T1000 (cell line): ENCODE measurements at regions not wholly inside any gene's neighbourhood (a gene's known extent, or its start where the extent isn't known, plus 50 kb on each side); places are given as distances from the start of the nearest gene placed in this dataset.
"Not testable (repeated sequence)": the region's sequence is repeated elsewhere in the genome, so short reads cannot be mapped to it uniquely, and the experiment has no call there.

Experiments
- DNase-seq: peaks from one replicate; lab custom pipeline; 2025; ENCODE audit warnings: mixed read lengths; lab: John Stamatoyannopoulos, UW

DNA sequence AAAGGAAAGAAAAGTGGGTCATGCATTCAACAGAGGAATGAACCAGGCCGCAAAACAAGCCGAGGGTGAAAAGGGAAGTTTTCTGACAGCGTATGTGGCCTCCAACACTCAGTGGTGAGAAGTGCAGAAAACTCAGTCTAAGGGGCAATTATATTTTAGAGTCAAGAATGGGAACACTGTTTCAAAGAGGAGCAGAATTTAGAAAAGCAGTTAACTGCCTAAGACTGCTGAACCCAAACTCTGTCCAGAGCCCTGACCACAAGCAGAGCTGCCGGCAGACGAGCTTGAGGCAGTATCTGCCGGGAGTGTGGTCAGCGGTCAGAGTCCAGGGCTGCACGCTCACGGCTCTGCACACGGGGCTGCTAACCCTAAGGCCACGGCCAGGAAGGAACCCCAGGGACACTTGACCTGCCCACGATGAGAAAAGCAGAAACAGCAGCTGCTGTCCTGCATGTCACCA, 347.0 kb upstream of the ID2 start:
- DNase-seq = no peak

DNA sequence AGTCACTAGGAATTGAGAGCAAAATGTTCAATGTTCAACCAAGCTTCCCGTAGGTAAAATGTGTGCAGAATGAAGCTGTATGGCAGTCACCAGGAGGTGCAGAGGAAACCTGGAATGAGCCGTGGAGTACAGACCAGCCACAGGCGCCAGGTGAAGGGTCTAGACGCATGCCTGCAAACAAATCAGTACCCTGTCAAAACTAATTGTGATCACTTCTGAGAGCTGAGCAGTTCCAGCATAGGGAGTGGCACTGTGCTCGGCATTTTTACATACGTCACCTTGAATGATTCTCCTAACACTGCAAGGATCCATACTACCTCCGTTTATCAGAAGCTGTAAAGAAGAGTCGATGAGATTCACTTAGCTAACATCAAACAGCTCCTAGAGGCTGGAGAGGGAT, 346.1 kb upstream of the ID2 start:
- DNase-seq = no peak

DNA sequence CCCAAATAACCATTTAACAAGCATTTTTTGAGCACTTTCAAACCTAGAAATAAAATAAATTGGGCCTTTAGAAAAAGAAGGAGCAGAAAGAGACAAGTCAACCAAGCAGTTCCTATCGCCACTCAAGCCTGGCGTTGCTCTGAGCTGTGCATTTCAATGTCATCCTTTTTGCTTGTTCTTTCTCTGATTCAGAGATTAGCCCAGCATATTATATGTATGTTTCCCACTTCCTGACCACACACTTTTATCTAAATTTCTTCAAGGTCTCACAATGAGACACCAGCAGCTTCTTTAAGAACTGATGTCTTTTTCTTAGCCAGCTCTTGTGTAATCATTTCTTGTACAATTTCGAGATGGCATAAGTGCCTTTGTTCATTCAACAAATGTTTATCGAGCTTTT, 344.5 kb upstream of the ID2 start:
- DNase-seq = no peak

DNA sequence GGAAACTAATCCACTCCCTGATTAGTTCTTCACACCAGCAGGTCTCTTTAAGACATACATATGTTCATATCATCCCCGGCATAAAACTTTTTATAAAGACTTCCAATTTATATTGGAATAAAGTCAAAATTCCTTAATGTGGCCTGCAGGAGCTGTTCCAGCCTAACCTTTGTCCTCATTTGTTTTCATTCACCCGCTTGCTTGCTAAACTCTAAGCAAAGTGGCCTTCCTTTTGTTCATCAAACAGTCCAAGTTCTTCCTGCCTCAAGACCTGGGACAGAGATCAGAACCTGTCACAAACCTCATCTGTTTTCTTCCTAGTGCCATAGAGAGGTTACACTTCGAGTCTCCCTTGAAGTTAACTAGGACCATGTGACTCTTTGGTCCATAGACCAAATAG, 339.4 kb upstream of the ID2 start:
- DNase-seq = no peak

DNA sequence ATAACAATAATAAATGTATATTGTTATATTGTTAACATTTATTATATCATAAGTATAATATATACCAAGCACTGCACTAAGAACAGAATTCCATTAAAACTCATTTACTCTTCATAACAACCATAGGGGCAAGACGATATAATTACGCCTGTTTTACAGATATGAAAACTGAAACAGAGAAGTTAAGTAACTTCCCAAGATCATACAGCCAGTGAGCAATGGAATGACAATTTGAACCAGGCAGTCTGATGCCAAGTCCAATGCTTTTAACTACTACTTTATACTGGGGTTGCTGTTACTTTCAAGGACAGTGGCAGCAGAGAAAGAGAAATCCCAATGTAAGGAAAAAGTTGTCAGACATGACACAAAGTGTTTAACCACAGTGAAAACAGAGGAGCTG, 338.8 kb upstream of the ID2 start:
- no peak for DNase-seq

DNA sequence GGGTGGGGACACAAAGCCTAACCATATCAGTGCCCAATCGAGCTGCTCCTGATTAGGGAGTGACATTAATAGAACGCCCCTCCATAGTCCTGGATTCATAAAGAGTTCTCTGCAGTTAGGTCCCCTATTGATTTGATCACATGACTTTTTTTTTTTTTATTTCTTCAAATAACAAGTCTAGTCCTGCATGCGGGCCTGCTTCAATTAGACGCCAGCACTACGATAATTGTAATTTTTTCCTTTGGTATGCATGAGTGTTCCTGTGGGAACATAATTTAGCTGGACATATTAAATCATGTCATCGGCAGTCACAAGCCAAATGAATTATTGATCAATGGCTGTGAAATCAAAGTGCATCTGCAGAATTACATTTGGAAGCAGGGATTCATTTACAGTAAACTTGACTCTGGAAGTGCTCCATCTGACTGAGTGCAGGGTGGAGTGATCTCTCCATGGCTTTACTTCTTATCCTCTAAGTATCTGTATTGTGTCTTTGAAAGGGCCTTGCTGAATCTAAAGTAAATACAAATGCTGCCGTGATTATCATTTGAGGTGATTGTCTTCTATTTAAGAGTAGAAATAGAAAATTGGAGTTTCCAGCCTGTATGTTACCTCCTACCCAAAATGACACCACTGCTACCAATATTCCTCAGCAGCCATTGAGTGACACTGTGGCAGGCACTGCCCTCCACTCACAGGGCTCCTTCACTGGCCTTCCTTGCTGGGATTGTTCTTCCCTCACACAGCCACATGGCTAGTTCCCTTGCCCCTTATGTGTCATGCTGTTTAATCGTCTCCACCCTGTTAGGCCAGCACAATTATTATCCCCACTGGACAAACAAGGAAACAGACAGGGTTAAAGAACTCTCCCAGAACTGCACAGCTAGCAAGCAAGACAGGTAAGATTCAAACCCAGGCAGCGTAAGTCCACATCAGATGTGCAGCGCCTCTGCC, 337.4 kb upstream of the ID2 start:
- no peak for DNase-seq

DNA sequence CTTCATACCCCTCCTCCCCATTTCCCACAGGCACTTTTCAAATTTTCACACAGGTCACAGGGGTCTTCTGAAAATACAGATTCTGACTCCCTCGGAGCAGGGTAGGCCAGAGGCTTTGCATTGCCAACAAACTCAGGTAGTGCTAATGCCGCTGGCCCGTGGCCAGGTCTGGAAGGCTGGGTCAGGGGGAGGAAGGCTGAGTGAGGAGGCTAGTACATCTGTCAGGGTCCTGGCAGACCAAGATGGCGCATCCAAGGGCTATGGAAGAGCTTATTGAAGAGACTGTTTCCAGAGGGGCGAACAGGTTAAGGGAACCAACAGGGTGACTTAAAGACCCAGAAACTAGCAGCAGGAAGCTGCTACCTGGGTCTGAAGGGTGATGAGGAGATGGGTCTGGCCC, 336.7 kb upstream of the ID2 start:
- DNase-seq = no peak

DNA sequence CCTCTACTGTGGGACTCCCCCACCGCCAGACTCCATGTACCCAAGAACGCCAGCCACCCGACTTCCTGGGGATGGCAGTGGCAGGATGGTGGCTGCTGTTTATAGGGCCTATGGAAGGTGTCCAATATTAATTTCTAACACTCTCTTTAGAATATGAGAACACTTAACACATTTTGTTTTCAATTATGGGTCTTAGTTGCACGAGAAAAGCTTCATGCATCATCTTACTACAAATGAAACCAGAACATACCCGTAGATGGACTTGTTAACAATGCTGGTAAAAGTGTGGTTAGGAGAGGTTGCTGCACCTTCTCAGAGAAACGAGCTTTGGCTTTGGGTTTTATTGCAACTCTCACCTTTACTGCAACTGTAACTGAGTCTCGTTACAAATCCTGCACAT, 335.6 kb upstream of the ID2 start:
- no peak for DNase-seq

DNA sequence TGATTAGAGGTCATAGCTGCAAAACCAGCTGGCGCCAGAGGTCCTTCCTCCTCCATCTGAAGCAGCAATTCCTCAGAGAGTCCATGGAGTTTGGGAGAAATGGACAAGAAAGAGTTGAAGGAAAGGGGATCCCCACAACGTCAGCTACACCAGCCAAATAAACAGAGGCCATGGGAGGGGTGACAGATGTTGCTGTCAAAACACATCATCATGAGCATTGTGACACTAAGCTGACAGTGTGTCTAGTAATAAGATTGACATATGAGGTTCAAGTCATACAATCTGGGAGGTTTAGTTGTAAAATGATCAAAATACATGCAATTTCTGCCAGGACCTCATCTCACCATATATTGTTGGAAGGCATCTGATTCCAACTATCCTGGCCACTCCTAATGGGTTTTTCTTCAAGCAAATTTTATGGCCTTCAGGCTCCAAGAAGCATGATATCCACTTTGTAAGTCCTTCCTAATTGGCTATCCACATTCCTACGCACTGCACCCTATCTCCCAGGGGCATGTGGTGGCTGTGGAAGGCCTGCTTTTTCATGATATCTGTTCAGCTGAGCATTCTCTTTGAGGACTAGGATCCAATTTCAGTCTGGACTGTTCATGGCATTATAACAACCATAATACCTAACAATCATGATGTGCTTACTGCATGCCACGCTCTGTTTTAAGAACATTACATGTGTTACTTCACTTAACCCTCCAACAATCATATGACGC, 335.0 kb upstream of the ID2 start:
- no peak for DNase-seq

DNA sequence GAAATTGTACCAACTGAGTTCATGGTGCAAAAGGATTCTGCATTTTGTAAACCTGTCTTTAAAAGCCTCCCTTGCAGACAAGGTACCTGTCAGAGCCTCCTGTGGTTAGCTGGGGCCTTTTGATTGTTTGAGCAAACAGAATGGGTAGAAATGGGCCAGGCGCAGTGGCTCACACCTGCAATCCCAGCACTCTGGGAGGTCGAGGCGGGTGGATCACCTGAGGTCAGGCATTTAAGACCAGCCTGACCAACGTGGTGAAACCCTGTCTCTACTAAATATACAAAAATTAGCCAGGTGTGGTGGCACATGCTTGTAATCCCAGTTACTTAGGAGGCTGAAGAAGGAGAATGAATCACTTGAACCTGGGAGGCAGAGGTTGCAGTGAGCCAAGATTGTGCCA, 332.9 kb upstream of the ID2 start:
- DNase-seq = not testable (repeated sequence)

DNA sequence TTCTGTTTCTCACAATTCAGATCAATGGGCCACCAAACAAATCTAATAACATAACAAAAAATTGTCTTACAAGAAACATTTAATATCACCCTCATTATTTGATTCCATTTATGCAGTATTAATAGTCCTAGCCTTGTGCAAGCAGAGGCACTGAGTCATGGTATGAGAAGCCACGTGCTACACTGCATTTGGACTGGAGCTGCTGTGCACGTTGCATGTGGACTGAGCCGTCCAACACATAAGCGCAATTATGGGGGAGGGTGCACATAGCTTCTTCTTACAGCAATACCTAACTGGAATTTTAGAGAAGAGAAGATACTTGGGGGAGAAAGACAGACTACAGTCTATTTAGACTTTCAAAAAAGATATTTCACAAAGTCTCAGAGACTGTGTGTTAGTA, 329.6 kb upstream of the ID2 start:
- no peak for DNase-seq

DNA sequence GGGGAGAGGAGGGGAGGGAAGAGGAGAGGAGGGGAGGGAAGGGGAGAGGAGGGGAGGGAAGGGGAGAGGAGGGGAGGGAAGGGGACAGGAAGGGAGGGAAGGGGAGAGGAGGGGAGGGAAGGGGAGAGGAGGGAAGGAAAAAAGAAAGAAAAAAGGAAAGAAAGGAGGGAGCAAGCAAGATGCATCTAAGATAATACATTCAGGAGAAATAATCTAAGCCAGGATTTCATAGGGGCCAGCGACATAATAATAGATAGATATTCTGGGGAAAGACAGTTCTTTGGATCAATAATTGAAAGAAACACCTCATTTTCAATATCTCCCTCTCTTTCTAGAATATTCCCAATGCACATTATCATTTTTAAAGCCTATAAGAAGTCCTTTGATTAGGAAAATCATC, 328.9 kb upstream of the ID2 start:
- no peak for DNase-seq

DNA sequence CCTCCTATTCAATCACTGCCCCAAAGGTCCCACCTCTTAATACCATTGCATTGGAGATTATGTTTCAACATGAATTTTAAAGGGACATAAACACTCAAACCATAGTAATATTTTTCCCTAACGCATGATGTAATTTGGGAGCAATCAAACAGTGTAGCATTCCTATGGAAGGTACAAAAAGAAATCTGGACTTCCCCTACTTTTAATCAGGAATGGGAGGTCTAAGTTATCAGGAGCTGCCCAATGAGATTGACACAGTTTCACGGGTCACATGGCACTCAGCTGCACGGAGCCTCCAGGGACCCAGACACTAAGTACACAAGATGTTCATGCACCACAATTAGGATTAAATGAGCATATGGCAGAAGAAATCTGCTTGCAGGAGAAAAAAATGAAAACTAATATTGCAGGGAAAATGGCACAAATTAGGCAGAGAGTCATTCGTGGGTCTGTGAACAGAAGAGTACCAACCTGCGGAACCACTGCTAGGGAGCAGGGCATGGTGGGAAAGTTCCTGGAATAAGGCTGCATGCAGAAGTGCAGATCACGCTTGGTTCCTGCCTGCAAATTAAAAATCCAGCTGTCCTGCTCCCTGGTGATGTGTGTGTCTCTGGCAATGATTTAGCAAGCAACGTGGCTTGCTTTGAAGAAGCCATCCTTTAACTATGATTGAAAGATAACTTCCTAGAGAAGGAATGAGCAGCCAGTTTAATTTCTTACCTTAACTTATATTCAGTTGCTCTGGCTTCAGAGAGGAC, 326.6 kb upstream of the ID2 start:
- DNase-seq = no peak

DNA sequence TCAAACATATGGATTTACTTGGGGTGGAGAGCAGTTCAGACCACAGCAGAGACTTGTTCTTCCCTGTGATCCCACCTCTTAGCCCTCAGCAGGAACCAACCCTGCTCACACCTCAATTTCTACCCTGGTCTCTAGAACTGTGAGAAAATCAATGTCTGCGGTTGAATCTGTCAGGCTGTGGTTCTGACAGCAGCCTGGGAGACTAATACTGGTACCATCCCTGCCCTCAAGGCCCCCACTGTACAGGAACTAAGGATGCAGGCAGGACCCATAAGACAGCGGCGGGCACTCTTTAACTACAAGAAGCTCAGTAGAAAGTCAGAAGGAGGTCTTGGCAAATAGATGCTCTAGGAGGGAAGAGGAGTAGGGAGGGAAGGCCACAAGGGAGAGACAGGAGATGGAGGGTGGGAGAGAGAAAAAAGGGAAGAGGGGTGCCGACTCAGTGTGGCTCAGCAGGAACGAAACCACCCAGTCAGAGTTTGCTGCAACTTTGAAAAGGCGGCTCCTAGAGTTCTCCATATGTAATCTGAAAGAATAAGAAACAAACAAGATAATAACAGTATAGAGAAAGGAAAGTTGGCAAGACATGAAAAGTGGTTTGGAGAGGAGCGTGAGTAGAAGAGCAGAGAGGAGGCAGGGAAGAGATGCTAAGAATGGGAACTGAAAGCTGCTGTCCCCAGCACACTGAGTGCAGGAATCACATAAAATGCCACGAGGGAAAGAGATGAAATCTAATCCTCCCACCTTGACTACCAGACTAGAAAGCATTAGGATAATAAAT, 323.9 kb upstream of the ID2 start:
- DNase-seq = no peak

DNA sequence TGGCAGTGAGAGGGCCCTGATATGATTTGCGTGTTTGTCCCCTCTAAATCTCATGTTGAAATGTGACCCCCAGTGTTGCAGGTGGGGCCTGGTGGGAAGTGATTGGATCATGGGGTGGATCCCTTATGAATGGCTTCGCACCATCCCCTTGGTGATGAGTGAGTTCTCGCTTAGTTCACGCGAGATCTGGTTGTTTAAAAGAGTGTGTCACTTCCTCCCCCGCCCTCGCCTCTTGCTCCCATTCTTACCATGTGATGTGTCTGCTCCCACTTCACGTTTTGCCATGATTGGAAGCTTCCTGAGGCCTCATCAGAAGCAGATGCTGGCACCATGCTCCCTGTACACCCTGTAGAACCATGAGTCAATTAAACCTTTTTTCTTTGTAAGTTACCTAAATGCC, 319.9 kb upstream of the ID2 start:
- DNase-seq = no peak

DNA sequence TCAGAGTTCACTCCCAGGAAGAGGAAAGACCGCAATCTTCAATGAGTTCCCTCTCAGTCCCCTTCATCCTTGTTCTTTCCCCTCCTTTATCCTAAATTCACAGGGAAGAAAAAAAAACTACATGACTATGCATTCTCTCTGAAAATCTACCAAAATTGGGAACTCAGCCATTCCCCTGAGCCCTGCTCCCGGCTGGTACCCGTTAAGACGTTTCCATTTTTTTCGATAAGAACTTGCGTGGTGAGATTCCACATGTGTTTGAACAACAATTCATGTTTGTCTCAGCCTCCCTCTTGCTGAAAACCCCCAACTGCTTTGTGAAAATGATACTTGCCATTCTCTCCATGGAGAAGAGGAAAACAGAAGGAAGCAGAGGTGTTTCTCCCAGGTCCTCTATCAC, 318.7 kb upstream of the ID2 start:
- DNase-seq = no peak

DNA sequence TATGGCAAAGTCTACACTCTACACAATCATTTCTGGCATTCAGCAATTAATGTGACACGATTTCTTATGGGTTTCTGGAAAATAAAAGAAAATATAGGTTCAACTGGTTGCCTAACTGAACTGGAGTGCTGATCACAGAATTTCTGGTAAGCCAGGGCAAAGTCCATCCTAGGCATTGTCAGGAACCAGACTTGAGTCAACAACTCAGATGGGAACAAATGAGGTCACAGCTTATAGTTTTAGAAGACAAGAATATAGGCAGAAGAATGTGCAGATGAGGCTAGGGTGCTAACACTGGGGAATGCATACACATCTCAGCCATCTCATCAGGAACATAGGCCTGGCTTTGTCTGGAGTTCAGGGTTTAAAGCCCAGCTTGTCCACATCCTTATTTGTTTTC, 317.2 kb upstream of the ID2 start:
- no peak for DNase-seq

DNA sequence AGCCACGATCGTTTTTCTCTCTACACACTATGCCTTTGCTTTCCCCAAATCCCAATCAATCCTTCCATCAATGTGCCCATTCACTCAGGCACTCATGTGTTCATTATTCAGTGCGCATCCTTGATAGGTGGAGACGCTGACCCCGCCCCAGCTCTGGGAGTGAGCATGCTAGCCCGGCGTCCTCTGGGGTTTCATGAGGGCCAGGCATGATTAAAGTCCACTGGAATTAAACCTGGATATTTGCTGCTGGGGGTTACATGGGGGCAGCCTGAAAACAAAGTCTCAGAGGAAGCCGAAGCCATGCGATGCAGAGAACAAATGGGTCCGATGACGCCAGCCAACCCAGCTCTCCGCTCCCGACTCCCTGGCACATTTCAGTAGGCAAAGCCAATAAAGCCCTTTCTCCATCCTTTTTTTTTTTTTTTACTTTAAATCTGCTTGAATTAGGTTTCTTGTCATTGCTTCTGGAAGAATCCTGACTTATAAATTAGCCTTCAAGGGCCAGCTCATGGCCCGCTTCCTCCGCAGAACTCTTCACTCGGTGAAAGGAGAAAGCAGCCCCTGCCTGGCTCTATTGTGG, 316.4 kb upstream of the ID2 start:
- no peak for DNase-seq

DNA sequence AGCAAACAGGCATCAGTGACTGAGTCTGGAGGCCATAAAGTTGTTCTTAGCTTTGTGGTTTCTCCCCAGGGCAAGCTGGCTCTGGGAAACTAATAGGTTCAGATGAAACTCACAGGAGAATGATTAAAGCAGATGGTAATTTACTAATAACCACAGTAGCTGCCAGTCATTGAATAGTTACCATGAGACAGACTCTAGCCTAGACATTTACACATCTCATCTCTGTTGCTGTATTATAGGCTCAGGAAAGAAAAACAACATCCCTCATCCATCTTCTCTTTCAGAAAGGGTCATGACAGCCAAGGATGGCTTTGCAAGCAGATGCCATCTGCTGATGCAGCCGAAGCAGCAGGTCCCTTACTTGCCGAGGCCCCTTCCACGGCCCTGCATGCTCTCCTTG, 314.0 kb upstream of the ID2 start:
- no peak for DNase-seq

DNA sequence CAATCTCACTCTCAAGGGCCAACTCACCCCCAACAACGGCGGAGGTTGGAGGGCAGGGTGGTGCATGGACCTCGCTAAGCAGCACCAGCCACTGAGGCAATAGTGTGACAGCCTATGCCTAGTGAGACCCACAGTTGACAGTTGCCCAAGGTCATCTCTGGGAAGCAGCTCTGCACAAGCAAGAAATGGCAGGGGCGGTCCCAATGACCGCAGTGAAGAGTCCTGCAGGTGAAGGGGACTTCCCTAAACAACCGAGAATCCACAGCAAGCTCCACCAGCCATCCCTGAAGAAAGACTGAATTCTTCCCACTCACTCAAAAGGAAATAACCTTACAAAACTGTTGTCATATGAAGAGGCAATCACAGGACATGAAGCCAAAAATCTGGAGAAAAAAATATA, 313.4 kb upstream of the ID2 start:
- DNase-seq = no peak

DNA sequence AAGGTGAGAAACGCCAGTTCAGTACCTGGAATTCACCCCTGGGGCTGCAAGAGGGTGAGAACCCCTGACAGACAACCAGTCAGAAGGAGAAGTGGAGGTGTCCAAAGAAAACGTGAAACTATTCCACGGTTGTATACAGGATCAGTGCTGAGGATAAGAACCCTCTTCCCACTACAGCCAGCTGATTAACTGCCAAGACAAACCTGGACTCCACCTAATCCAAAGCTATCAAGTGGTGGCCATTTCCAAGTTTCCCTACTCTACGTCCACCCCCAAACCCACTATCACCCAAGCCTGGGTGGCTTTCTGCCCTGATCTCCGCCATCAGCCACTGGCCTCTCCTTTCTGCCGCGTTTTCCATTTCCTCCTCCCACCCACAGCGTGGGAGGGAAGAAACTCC, 312.3 kb upstream of the ID2 start:
- no peak for DNase-seq
